Left lung (tissue), 4 donors: ENCODE measurements at regions not wholly inside any gene's neighbourhood (a gene's known extent, or its start where the extent isn't known, plus 50 kb on each side); places are given as distances from the start of the nearest gene placed in this dataset.

ENCODE experiments used
- ATAC-seq: fragments of 200-7000 bp; cut with Tn5 transposase; one replicate; pipeline ENCODE4 v1.9.1; 2020; ENCODE audit warnings: moderate library complexity
- DNase-seq, 4 donors: peaks; one replicate each; pipeline ENCODE4 v3.0.0-alpha.2; 2013 to 2020
- H3K27ac ChIP-seq, 2 donors: fragments of 200-600 bp; sonication (generic) in 1 of 2; one replicate each; pipeline versions ENCODE4 v1.5.0 to v1.8.0; 2020 to 2021
- H3K27me3 ChIP-seq, 2 donors: fragments of 200-600 bp; sonication (generic) in 1 of 2; one replicate each; pipeline versions ENCODE4 v1.5.0 to v1.8.0; 2020 to 2021
- H3K36me3 ChIP-seq, 2 donors: fragments of 200-600 bp; sonication (generic) in 1 of 2; one replicate each; pipeline versions ENCODE4 v1.5.0 to v1.8.0; 2020 to 2021
- H3K4me1 ChIP-seq, 2 donors: fragments of 200-600 bp; one replicate each; pipeline ENCODE4 v1.8.0; 2021
- H3K4me3 ChIP-seq, 2 donors: fragments of 200-600 bp; sonication (generic) in 1 of 2; one replicate each; pipeline versions ENCODE4 v1.5.0 to v1.8.0; 2020 to 2021; ENCODE audit warnings: mild to moderate bottlenecking in 1 of 2
- H3K9me3 ChIP-seq, 2 donors: fragments of 200-600 bp; sonication (generic) in 1 of 2; one replicate each; pipeline versions ENCODE4 v1.5.0 to v1.8.0; 2020 to 2021
- intact Hi-C, 2 donors: fragments of 100-400 bp; cut with DNase I; formaldehyde crosslinking; loops; one replicate each; pipeline versions ENCODE4 v1.11.2 to v1.14.2; 2022
- TF ChIP-seq, protein P1 (sequence below), 2 donors: fragments of 200-600 bp; sonication (generic) in 1 of 2; IDR thresholded peaks; one replicate each; pipeline versions ENCODE4 v1.5.0 to v1.8.0; 2021; ENCODE audit warnings: antibody characterized with exemption in 2 of 2
- donor health status: DM: no; HTN: yes; CAD: no.
- donor health status: DM: no; HTN: no; CAD: no.

DNA sequence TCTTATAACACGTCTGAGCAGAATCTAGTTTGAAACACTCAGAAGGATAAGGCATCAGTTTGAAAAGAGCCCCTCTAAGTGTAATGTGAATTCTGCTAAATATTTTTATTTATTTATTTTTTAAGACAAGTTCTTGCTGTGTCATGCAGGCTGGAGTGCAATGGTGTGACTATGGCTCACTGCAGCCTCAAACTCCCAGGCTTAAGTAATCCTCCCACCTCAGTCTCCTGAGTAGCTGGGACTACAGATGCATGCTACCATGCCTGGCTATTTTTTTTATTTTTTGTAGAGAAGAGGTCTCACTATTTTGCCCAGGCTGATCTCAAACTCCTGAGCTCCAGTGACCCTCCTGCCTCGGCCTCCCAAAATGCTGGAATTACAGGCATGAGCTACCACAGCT is 225.9 kb upstream of the SEL1L start:
- Histone ChIP-seq H3K27ac (no peak overlapping the region), H3K4me1 (no peaks in the 10 kb centered on the region), H3K9me3 (peaks cover 0 to 6% of the 10 kb centered on the region in 2 donors), H3K36me3 (no peaks in the 10 kb centered on the region), H3K27me3 (no peaks in the 10 kb centered on the region), H3K4me3 (no peak overlapping the region)
- TF ChIP-seq, protein P1, sequence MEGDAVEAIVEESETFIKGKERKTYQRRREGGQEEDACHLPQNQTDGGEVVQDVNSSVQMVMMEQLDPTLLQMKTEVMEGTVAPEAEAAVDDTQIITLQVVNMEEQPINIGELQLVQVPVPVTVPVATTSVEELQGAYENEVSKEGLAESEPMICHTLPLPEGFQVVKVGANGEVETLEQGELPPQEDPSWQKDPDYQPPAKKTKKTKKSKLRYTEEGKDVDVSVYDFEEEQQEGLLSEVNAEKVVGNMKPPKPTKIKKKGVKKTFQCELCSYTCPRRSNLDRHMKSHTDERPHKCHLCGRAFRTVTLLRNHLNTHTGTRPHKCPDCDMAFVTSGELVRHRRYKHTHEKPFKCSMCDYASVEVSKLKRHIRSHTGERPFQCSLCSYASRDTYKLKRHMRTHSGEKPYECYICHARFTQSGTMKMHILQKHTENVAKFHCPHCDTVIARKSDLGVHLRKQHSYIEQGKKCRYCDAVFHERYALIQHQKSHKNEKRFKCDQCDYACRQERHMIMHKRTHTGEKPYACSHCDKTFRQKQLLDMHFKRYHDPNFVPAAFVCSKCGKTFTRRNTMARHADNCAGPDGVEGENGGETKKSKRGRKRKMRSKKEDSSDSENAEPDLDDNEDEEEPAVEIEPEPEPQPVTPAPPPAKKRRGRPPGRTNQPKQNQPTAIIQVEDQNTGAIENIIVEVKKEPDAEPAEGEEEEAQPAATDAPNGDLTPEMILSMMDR (IDR thresholded peaks at IDR 0.05): no peak
- DNase-seq: no peak
- intact Hi-C loops: no loop called here
- ATAC-seq: no peak

DNA sequence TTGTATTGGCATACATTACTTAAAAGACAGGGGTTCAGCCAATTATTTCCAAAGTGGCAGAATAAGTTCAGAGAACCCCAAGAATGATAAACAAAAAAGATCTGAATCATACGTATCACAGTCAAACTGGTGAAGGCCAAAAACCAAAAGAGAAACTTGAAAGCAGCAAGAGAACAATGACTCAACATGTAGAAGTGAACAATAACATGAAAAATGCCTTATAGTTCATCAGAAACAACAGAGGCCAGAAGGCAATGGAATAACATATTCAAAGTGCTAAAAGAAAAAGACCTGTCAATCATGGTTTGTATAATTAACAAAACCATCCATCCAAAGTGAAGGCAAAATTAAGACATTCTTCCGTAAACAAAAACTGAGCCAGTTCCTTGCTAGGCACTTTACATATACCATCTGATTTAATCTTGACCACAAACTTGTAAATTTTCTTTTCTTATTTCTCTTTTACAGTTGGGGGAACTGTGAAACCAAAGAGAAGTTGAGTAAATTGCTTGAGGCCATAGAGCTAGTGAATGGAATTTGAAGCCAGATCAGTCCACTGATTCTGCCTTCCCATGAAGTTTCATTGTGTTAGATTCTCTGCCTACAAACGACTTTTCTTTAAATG is 232.1 kb upstream of the SEL1L start:
- H3K27ac ChIP-seq: peak overlapping the region in 1 of 2 donors; percentile 53
- intact Hi-C loops: no loop called here
- no peaks in the 10 kb centered on the region for H3K4me1 ChIP-seq
- ATAC-seq (no peak), DNase-seq (no peak)
- H3K4me3 ChIP-seq: no peak overlapping the region
- TF ChIP-seq, protein P1 (IDR thresholded peaks at IDR 0.05): no peak
- H3K9me3 ChIP-seq: no peaks in the 10 kb centered on the region
- no peaks in the 10 kb centered on the region for H3K36me3 ChIP-seq
- H3K27me3 ChIP-seq: no peaks in the 10 kb centered on the region

DNA sequence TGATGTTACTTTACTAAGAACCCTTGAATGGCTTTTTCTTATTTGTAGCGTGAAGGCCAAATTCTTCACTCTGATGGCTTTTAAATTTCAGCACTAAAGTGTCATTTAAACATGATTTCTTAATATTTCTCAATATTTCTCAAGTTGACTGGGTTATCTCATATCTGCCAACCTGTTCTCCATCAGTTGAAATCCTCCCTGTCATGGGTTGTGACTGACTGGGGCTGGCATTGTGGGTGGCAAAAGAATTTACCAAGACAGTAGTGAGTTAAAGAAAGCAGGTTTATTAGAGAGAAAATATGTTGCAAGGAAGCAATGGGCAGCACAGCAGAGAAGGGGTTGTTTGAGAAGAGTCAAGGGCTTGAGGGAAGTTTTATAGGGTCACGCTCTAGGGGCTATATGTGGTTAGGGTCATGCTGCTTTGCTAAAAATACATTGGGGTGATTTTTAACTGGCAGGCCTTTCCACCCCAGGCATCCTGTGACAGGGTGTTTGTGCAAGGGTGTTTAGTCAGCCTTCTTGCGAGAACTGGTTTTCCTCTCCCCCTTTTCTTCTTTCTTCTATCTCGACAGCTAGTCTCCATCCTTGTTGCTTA is 232.8 kb upstream of the SEL1L start:
- intact Hi-C loops: no loop called here
- H3K27me3 ChIP-seq: no peaks in the 10 kb centered on the region
- TF ChIP-seq, protein P1 (IDR thresholded peaks at IDR 0.05): no peak
- no peak overlapping the region for H3K4me3 ChIP-seq
- no peaks in the 10 kb centered on the region for H3K36me3 ChIP-seq
- H3K9me3 ChIP-seq: no peaks in the 10 kb centered on the region
- DNase-seq (no peak), ATAC-seq (no peak)
- H3K27ac ChIP-seq: peak overlapping the region in 1 of 2 donors; percentile 53
- H3K4me1 ChIP-seq: no peaks in the 10 kb centered on the region

DNA sequence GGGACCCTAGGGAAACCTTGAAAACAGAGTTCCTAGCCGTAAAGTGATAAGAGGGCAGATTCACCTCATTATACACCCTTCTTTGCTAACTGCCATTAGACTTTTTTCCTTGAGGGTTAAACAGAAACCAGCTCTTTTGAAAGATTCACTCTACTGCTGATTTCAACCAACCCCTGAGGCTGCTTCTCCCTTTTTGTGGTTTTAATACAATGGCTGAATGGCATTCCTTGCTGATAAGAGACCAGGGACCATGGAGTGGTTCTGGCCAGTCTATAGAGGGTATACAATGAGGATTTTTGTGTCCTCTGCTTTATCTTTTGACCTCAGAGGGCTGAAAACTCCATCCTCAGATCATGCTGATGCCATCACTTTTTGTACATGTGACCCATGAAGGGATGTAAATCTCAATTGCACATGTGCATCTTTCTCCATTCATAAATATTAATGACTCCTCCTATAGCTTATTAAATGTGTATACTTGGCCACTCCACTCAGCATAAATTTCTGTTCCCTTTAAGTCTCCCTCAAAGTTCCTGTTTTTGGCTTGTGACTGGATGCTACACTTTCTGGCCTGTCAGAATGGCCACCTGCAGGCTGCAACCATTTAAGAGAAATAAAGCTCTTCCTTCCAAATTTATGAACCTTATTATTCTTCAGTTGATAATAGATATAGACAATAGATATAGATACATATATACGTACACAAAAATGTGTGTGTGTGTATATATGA is 233.8 kb upstream of the SEL1L start:
- intact Hi-C loops: no loop called here
- H3K36me3 ChIP-seq: no peaks in the 10 kb centered on the region
- no peaks in the 10 kb centered on the region for H3K27me3 ChIP-seq
- TF ChIP-seq, protein P1 (IDR thresholded peaks at IDR 0.05): no peak
- H3K27ac ChIP-seq: peak overlapping the region in 1 of 2 donors; percentile 53
- no peaks in the 10 kb centered on the region for H3K4me1 ChIP-seq
- DNase-seq (no peak), ATAC-seq (no peak)
- no peaks in the 10 kb centered on the region for H3K9me3 ChIP-seq
- H3K4me3 ChIP-seq: no peak overlapping the region

DNA sequence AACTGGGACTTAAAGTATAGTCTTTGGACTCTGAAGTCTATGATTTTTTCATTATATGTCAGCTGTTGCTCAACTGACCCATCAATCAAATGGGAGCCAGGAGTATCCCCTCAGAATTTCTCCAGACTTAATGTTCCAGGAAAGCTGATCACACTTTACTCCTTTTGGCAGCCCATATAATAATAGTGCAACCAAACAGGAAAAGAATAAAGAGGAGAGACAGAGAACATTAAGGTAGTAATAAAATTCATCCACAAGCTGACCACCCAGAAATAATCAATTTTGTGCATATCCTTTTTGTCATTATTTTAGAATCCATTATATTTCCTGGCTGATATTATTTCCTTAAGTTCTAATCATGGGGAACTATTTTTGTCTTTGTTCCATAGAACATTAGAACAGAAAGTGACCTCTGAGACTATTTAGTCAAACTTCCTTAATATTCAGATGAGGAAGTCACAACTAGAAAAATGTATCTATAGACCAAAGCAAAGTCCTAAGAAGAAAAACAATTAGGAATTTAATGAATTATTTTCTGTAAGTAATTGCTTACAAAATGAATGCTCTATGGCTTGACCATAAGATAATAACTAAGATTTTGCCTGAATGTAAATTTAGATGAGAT is 238.1 kb upstream of the SEL1L start:
- H3K9me3 ChIP-seq: no peaks in the 10 kb centered on the region
- H3K27me3 ChIP-seq: no peaks in the 10 kb centered on the region
- H3K4me3 ChIP-seq: no peak overlapping the region
- intact Hi-C loops: no loop called here
- TF ChIP-seq, protein P1 (IDR thresholded peaks at IDR 0.05): no peak
- peaks cover 0 to 3% of the 10 kb centered on the region in 2 donors for H3K4me1 ChIP-seq
- H3K27ac ChIP-seq: peak overlapping the region in 1 of 2 donors; percentile 73
- no peaks in the 10 kb centered on the region for H3K36me3 ChIP-seq
- ATAC-seq (no peak), DNase-seq (no peak)
